ENCODE measurements at regions not wholly inside any gene's neighbourhood (a gene's known extent, or its start where the extent isn't known, plus 50 kb on each side); places are given as distances from the start of the nearest gene placed in this dataset.

DNA sequence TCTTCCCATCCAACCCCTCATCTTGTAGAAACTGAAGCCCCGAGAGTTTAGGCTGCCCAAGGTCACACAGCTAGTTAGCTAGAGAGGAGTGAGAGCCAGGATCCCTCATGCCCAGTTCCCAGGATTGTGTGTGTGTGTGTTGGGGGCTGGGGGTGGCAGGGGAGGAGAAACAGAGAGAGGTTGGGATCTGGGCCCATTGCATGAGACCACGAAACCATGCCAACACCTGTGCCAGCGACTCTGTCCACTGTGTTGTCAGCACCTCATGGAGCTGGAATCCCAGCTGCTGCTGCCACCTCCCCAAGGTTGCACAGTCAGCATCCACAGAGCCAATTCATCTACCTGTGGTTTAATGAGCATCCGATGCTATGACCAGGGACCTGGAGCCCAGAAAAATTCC, 115.4 kb upstream of the ZC3H12A start:
- TF ChIP-seq EZH2 (IDR thresholded peaks at IDR 0.05; ENCODE audit: insufficient read depth, poor library complexity, severe bottlenecking): no peak
- TF ChIP-seq EZH2phosphoT487 (IDR thresholded peaks at IDR 0.05; ENCODE audit: insufficient read depth, low read depth): no peak
